Stimulated activated naive CD8-positive, alpha-beta T cell treated with anti-CD3 and anti-CD28 coated beads, Interleukin-15, Interleukin-2, amounts not matched to agents 100 ng/mL and 50 ng/mL, for 24 hours (primary cell): ENCODE measurements at regions not wholly inside any gene's neighbourhood (a gene's known extent, or its start where the extent isn't known, plus 50 kb on each side); places are given as distances from the start of the nearest gene placed in this dataset.

ENCODE experiments used
- H3K27ac Mint-ChIP-seq: one replicate; pipeline ENCODE4 v1.8.0; 2021; ENCODE audit warnings: mild to moderate bottlenecking, mixed read lengths
- H3K27me3 Mint-ChIP-seq: one replicate; pipeline ENCODE4 v1.8.0; 2021; ENCODE audit warnings: mixed read lengths
- H3K36me3 Mint-ChIP-seq: one replicate; pipeline ENCODE4 v1.8.0; 2021; ENCODE audit warnings: low read depth, mixed read lengths
- H3K4me1 Mint-ChIP-seq: one replicate; pipeline ENCODE4 v1.8.0; 2021; ENCODE audit warnings: low read depth, mixed read lengths
- H3K4me3 Mint-ChIP-seq: one replicate; pipeline ENCODE4 v1.8.0; 2021; ENCODE audit warnings: mild to moderate bottlenecking, mixed read lengths
- H3K9me3 Mint-ChIP-seq: one replicate; pipeline ENCODE4 v1.8.0; 2021; ENCODE audit warnings: mixed read lengths

DNA sequence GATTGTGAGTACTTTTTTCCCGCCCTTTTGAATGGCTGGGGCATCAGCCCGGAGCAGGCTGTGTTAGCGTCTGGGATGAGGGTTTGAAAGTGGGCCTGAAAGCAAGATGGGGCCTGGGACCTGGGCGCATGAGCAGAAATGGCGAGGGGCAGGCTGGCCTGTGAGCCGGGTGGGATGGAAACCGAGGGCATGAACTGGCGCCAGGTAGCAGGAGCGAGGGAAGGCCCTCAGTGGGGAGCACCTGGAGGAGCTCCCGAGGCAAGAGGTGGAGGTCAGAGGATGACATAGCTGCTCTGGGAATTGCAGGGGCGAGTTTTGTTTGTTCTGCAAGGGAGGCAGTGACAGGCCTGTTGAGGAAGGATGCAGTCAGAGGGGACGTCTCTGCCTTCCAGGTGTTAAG lies 68.6 kb downstream of the RGS12 start:
- Mint-ChIP-seq H3K36me3 (no peaks in the 10 kb centered on the region), H3K4me3 (no peak overlapping the region), H3K27me3 (no peaks in the 10 kb centered on the region), H3K27ac (no peak overlapping the region), H3K9me3 (no peaks in the 10 kb centered on the region), H3K4me1 (peaks cover 20% of the 10 kb centered on the region)

DNA sequence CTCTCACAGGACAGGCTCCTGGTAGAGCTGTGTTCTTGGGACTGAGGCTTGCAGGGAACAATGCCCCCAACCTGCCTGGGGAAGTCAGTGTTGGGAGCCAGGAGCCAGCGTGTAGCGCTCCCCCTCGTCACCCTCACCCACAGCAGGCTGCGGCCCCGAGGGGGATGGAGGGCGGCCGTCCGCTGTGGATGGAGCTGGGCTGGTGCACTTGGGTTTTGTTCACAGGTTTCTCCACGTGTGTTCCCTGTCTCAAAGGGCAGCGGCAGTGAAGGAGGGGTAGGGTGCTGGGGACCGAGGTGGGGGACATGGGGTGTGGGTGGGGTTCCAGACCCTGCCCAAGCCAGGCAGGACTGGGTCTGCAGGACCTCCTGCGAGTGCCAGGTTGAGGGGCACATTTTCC lies 69.1 kb downstream of the RGS12 start:
- H3K9me3 Mint-ChIP-seq, result no peaks in the 10 kb centered on the region
- H3K27me3 Mint-ChIP-seq, result no peaks in the 10 kb centered on the region
- H3K4me1 Mint-ChIP-seq, result peaks cover 20% of the 10 kb centered on the region
- H3K4me3 Mint-ChIP-seq, result no peak overlapping the region
- no peak overlapping the region for H3K27ac Mint-ChIP-seq
- no peaks in the 10 kb centered on the region for H3K36me3 Mint-ChIP-seq

DNA sequence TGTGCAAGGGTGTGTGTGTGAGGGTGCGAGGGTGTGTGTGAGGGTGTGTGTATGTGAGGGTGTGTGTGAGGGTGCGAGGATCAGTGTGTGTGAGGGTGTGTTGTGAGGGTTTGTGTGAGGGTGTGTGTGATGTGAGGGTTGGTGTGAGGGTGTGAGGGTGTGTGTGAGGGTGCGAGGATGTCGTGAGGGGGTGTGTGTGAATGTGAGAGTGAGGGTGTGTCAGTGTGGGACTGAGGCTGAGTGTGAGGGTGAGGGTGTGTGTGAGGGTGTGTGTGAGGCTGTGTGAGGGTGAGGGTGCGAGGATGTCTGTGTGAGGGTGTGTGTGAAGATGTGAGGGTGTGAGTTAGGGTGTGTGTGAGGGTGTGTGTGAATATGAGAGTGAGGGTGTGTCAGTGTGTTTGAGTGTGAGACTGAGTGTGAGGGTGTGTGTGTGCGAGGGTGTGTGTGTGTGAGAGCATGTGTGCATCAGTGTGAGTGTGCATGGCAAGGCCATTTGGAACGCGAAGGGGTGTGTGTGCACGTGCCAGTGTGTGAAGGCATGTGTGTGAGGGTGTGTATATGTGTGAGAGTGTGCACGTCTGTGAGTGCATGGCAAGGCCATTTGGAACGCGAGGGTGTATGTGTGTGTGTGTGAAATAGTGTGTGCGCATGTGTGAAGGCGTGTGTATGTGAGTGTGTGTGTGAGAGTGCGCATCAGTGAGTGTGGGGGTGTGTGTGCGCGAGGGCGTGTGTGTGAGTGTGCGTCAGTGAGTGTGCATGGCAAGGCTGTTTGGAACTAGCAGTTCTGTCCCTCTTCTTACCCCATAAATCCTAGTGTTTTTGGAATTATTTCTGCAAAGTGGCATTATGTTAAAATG lies 69.8 kb downstream of the RGS12 start:
- Mint-ChIP-seq H3K4me3 (no peak overlapping the region), H3K27me3 (no peaks in the 10 kb centered on the region), H3K27ac (no peak overlapping the region), H3K9me3 (no peaks in the 10 kb centered on the region), H3K36me3 (no peaks in the 10 kb centered on the region), H3K4me1 (peaks cover 20% of the 10 kb centered on the region)

DNA sequence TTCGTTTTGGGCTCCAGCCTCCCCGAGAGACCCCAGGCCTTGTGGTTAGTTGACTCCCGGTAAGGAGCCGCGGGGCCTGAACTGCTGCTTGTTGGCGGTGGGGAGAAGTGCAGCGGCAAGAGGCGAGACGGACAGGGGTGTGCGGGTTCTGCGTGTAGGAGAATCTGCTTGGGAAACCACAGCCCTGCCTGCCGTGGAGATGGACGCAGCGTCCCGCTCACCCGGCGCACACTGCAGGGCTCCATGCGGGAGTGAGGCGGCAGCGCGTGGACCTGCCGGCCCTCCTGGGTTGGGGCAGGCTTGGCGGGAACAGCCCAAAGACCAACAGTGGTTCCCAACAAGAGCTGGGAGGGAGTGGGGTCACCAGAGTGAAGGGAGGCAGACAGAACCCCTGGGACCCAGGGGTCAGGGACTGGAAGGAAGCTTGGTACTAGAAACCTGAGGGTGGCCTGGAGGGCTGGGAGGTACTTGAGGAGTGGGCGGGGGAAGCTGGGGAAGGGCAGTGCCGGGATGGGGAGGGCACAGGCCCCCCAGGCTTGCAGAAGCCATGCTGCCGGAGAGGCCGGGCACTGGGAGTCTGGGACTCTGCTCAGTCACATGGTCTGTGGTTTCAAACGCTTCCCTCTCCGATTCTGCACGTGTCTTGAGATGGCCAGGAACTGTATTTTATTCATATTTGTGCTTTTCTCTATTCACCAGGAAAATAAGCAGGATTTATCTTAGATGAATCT lies 70.8 kb downstream of the RGS12 start:
- H3K36me3 Mint-ChIP-seq, result no peaks in the 10 kb centered on the region
- no peaks in the 10 kb centered on the region for H3K9me3 Mint-ChIP-seq
- H3K4me1 Mint-ChIP-seq, result peaks cover 18% of the 10 kb centered on the region
- H3K4me3 Mint-ChIP-seq, result no peak overlapping the region
- no peak overlapping the region for H3K27ac Mint-ChIP-seq
- H3K27me3 Mint-ChIP-seq, result no peaks in the 10 kb centered on the region

DNA sequence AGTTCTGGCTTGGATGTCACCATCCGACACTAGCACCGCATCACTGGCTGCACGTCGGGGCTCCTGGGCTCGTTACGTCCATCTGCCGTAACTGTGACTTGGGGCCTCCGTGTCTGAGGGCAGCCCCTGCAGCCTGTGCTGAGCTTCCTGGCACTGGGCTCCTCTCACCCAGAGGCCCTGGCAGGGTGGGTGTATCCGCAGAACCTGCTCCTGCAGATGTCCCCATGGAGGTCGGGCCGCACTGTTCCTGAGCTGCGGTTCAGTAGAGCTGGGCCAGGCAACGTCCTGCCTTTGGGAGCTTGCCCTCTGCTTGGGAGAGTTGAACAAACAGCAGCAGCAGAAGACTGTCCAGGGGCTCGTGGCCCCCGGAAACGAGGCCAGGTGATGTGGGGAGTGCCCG lies 71.4 kb downstream of the RGS12 start:
- Mint-ChIP-seq H3K4me3 (no peak overlapping the region), H3K27ac (no peak overlapping the region), H3K36me3 (no peaks in the 10 kb centered on the region), H3K9me3 (no peaks in the 10 kb centered on the region), H3K4me1 (peaks cover 24% of the 10 kb centered on the region), H3K27me3 (no peaks in the 10 kb centered on the region)

DNA sequence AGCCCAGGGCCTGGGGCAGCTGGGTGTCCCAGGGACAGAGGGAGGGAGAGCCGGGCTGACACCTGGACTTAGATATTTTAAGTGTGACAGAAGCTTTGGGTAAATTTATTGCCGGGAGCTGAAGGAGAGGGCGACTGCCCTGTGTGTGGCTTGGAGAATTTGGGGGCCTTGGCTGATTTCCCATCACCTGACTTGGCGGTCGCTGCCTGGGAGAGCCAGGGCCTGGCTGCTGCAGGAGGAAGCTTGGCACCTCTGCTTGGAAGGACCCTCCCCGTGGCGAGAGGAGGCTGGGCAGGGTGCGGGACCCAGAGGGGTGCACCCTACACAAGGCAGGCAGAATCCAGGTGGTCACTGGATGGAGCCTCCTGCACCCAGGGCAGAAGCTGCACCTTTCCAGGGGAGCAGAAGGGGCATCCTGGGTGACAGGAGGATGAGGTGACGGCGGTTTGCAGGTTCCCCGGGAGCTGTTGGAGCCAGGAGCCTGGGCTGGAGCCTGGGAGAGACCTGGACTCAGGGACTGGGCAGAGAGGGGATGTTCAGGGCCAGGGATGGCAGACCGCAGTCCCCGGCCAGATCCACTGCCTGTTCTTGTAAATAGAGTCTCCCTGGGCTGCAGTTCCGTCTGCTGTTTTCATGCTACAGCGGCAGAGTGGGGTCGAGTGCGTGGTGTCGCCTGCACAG lies 72.0 kb downstream of the RGS12 start:
- H3K27ac Mint-ChIP-seq, result no peak overlapping the region
- H3K36me3 Mint-ChIP-seq, result no peaks in the 10 kb centered on the region
- H3K27me3 Mint-ChIP-seq, result peaks cover 4% of the 10 kb centered on the region
- H3K4me1 Mint-ChIP-seq, result peaks cover 29% of the 10 kb centered on the region
- no peak overlapping the region for H3K4me3 Mint-ChIP-seq
- no peaks in the 10 kb centered on the region for H3K9me3 Mint-ChIP-seq

DNA sequence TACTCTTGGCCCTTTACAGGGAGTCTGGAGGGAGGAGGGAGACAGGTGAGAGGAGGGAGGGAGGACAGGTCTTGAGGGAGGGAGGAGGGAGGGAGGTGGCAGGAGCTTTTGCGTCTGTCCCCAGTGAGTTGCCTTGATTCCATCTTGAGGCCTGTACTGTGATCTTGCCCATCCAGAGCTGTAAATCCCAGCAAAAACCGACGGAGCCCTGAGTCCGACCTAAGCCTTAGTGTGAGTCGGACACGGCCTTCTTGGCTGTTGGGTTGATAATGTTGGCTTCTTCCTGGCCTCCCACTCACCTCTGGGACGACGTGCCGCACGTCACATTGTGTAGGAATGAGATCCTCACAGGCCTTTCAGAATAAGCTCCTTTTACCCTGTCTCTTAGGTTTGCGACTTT lies 72.5 kb downstream of the RGS12 start:
- no peaks in the 10 kb centered on the region for H3K36me3 Mint-ChIP-seq
- H3K9me3 Mint-ChIP-seq, result no peaks in the 10 kb centered on the region
- no peak overlapping the region for H3K4me3 Mint-ChIP-seq
- peaks cover 29% of the 10 kb centered on the region for H3K4me1 Mint-ChIP-seq
- peaks cover 4% of the 10 kb centered on the region for H3K27me3 Mint-ChIP-seq
- H3K27ac Mint-ChIP-seq, result no peak overlapping the region

DNA sequence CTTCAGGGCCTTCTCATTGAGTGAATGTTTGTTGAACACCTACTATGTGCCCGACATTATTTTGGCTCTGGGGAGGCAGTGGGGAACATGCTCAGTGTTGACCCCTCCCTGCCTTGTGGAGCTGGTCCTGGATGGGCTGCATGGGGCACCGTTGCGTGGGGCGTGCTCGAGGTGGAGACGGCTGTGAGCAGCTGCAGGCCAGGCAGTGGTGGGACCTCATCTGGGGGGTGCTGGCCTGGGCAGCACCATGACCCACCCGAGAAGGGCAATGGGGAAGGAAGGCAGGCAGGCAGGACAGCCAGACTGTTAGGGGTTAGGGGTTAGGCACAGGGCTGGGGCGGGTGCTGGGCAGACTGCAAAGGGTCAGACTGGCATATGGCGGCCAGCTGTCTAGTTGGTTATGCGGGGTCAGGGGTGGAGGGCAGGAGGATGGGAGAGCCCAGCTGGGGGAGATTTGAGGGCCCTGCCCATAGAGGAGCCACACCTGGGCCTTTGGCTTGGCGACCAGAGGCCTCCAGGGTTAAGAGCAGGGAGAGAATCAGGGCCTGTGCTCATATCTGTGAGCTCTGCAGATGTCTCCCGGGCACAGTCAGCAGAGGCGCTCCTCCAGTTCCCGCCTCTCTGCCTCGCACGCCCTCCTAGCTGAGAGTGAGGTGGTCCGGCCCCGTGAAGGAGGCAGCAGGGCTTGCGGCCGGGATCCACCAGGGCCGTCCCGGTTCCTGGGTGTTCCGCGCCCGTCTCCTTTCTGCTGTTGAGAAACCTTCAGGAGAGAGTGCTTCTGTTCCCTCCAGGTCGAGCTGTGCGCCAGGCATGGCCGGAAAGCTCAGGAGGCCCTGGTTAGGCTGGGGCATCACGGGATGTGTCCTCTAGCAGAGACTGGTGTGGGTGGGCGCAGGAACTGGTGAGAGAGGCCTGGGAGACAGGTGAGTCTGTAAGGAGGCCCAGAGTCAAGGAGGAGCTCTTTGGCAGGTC lies 73.3 kb downstream of the RGS12 start:
- peaks cover 4% of the 10 kb centered on the region for H3K27me3 Mint-ChIP-seq
- H3K9me3 Mint-ChIP-seq, result no peaks in the 10 kb centered on the region
- no peaks in the 10 kb centered on the region for H3K36me3 Mint-ChIP-seq
- peaks cover 26% of the 10 kb centered on the region for H3K4me1 Mint-ChIP-seq
- no peak overlapping the region for H3K4me3 Mint-ChIP-seq
- no peak overlapping the region for H3K27ac Mint-ChIP-seq

DNA sequence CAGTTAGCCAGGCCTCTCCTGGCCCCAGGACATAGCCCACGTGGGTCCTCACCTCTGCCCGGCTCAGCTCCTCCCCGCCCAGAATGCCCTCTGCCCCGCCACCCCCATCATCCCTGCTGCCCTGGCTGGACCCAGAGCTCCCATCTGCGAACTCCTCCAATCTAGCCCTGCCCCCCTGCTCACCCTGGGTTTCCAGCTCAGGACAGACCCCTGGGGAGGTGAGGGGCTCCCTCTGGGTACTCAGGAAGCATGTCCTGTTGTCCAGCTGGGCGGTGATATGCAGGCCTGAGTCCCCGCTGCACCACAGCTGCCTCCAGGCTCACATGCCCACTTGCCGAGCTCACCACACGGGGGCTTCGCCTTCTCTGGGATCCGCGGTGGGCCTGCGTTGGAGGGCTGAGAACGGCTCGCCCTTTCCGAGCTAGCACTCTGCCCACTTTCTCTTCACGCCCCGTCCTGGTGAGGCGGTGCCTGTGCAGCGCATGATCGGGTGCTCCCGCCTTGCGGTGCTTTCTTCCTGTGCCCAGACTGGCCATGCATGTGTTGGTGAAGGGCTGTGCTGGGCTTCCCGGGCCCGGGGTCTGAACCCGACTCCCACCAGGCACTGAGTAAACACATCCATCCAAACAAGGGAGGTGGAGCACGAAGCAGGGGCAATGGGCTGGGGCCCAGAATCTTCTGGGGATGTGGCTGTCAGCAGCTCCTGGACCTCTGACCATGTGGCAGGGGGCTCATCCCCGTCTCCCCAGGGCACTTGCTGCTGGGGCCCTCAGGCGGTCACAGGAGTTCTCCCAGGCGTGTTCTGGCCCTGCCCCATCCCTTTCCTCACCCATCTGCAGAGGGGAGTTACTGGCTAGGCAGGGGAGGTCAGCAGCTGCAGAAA lies 74.3 kb downstream of the RGS12 start:
- Mint-ChIP-seq H3K27ac (no peak overlapping the region), H3K4me3 (no peak overlapping the region), H3K36me3 (no peaks in the 10 kb centered on the region), H3K4me1 (peaks cover 26% of the 10 kb centered on the region), H3K9me3 (no peaks in the 10 kb centered on the region), H3K27me3 (peaks cover 4% of the 10 kb centered on the region)

DNA sequence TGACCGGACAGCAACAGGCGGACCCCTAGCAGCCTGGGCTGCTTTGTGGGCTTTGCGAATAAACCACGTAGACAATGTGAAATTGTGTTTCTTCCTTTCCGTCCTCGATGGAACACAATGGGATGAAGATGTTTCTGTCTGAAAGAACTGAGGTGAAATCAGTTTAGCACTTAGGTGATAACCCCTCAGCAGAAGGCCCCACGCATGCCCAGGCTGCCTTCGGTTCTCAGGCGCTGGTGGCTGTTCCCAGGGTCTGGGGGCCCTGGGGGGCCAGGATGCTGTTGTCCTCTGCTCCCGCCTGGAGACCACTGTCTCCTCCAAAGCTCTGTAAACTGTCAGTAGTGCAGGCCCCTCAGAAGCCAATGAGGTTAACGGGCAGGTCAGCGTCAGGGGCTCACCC lies 73.9 kb upstream of the HGFAC start:
- Mint-ChIP-seq H3K9me3 (no peaks in the 10 kb centered on the region), H3K36me3 (no peaks in the 10 kb centered on the region), H3K27me3 (peaks cover 7% of the 10 kb centered on the region), H3K27ac (no peak overlapping the region), H3K4me1 (peaks cover 29% of the 10 kb centered on the region), H3K4me3 (no peak overlapping the region)

DNA sequence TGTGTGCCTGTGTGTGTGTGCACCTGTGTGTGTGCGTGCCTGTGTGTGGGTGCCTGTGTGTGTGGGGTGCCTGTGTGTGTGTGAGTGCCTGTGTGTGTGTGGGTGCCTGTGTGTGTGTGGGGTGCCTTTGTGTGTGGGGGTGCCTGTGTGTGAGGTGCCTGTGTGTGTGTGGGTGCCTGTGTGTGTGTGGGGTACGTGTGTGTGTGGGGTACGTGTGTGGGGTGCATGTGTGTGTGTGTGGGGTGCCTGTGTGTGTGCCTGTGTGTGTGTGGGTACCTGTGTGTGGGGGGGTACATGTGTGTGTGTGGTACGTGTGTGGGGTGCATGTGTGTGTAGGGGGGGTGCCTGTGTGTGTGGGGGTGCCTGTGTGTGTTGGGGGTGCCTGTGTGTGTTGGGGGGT lies 73.4 kb upstream of the HGFAC start:
- H3K27ac Mint-ChIP-seq, result no peak overlapping the region
- no peaks in the 10 kb centered on the region for H3K36me3 Mint-ChIP-seq
- H3K4me1 Mint-ChIP-seq, result peaks cover 26% of the 10 kb centered on the region
- no peak overlapping the region for H3K4me3 Mint-ChIP-seq
- peaks cover 7% of the 10 kb centered on the region for H3K27me3 Mint-ChIP-seq
- no peaks in the 10 kb centered on the region for H3K9me3 Mint-ChIP-seq

DNA sequence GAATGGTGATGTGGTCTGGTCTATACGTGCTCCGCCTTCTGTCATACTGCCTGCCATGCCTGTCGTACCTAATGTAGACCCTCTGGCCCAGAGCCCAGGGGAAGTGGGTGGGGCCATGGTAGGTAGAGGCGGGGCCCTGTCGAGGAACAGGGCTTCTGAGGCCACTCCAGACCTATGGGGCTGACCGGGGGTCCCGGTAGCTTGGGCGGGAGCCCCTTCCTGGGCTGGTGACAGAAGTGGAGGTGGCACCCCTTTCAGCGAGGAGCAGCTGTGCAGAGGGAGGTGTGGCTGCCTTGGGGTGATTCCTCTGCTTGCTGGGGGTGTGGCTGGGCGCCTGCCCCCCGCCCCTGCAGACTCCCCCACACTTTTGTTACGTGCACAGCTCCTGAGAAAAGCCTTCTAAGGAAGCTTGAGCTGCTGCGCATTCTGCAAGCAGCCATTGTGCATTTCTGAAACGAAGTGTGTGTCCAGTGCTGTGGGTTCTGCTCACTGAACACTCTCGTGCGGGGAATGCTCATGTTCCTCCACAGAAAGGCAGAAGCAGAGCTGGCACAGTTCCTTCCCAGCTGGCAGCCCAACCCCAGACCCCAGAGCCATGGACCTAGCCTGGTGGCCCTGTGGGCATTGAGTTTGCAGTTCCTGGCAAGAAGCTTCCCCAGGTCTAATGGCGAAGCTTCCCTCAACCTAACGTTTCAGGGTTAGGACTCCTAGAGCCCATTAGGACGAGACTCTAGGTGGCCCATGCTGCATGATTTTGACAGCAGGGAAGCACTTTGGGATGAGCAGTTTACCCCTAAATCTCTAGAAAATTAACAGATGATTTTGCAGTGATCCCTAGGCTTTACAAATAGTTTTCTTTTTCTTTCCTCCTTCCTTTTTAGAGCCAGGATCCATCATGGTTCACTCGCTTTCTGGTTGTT lies 72.7 kb upstream of the HGFAC start:
- Mint-ChIP-seq H3K9me3 (no peaks in the 10 kb centered on the region), H3K36me3 (no peaks in the 10 kb centered on the region), H3K27ac (no peak overlapping the region), H3K4me3 (peak overlapping the region; percentile 50), H3K27me3 (peaks cover 7% of the 10 kb centered on the region), H3K4me1 (peaks cover 30% of the 10 kb centered on the region)
